Activated CD8-positive, alpha-beta memory T cell treated with anti-CD3 and anti-CD28 coated beads for 36 hours (primary cell): ENCODE measurements at regions not wholly inside any gene's neighbourhood (a gene's known extent, or its start where the extent isn't known, plus 50 kb on each side); places are given as distances from the start of the nearest gene placed in this dataset.
"Not testable (repeated sequence)": the region's sequence is repeated elsewhere in the genome, so short reads cannot be mapped to it uniquely, and the experiment has no call there.

Source experiments
- CTCF ChIA-PET: fragments of 350-600 bp; sonication (Branson Sonifier 250); formaldehyde crosslinking; loops from one replicate; lab custom pipeline; 2021; ENCODE audit warnings: antibody characterized with exemption; lab: Charles Lee
- POLR2A ChIA-PET: fragments of 350-600 bp; sonication (Branson Sonifier 250); formaldehyde crosslinking; loops from one replicate; lab custom pipeline; 2021; ENCODE audit warnings: antibody characterized with exemption; lab: Charles Lee

DNA sequence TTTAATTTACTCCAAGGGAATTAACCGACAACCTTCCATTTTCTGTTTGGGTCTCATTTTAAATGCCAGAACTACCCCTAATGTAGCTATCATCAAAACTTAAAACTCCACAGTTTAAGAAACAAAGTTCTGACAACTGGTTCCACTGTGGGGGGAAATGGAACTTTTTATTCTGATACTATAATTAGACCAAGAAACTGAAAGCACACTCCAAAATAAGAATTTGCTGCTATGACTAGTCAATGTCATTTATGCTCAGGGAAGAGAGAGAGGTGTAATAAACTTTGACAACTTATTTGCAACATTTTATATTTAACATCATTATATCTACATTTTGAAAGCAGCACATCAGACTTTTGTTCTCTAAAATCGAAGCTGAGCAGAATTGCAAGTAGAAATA lies 169.2 kb downstream of the ANXA2 start:
- ChIA-PET POLR2A (no interaction called here), CTCF (interaction anchor here (0.6 to 0.7 kb wide), 2 partner anchors 102 to 511 kb away, joined by 3 to 4 read pairs; no protein-coding TSS in a partner anchor)

DNA sequence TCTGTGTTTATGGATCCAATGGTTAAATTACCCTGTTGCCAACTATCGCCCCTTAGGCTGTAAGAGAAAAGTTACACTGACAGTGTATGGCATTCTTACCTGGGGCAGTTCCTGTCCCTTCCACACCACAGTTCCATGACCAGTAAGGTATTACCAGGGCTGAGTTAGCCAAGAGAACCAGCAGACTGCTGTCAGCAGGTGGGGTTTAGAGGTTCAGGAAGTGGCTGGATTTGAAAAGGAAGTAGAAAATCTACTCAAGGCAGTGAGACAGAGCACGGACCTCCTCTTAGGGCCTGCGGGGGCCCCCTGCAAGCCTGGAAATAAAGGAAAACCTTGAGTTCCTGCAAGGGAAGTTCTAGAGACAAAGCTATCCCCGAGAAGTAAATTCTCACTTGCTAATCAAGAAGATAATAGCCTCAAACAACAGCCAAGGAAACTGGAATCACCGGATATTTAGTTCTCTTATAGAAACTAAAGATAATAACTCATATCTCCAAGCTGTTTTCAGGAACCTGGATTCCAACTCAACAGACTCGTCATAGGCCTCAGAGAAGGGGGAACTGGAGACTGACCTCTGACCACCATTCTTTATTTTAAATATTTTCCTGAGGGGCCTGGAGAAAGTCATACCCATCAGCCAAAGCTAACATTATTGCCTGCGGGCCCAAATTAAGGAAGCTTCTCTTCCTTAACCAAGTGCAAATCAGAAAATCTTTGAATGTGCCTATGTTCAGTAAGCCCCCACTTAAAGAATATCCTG lies 161.7 kb downstream of the ANXA2 start:
- ChIA-PET POLR2A (no interaction called here), CTCF (no interaction called here)

DNA sequence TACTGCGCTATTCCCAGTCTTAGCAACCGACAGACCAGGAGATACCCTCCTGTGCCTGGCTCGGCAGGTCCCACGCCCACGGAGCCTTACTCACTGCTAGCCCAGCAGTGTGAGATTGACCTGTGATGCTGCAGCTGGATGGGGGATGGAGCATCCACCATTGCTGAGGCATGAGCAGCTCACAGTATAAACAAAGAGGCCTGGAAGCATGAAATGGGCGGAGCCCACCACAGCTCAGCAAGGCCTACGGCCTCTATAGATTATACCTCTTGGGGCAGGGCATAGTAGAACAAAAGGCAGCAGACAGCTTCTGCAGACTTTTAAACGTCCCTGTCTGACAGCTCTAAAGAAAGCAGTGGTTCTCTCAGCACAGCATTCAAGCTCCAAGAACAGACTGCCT lies 160.3 kb downstream of the ANXA2 start:
- ChIA-PET CTCF (interaction anchor here (0.6 kb wide), 1 partner anchor 60 kb away, joined by 5 read pairs; no protein-coding TSS in a partner anchor), POLR2A (no interaction called here)

DNA sequence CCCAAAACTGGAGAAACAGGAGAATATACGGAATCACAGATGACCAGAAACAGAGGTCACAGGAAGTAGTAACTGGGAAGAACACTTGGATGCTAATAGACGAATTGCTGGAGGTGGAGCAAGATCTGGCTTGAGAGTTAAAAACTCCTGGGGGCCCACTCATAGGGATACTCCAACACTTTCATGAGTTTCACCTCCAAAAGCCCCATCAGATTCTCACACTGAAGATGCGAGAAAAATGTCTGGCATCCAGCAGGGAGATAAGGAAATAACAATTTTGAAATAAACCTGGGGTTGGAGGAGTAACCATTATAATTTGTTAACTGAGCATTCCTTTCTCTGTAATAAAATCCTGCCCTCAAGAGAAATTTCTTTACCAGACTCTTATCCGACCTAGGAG lies 154.0 kb downstream of the ANXA2 start:
- CTCF ChIA-PET: no interaction called here
- POLR2A ChIA-PET: no interaction called here

DNA sequence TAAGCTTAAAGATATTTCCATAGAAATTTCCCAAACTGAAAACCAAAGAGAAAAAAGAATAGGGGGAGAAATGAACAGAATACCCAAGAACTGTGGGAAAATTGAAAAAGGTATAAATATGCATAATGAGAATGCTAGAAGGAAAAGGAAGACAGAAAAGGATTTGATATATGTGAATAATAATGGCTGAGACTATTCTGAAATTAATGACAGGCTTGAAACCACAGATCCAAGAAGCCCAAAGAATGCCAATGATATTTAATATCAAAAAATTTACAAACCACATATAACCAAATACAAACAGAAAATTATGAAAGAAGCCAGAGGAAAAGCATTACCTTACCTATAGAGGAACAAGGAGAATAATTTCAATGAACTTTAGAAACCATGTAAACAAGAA lies 153.0 kb downstream of the ANXA2 start:
- POLR2A ChIA-PET: no interaction called here
- CTCF ChIA-PET: no interaction called here

DNA sequence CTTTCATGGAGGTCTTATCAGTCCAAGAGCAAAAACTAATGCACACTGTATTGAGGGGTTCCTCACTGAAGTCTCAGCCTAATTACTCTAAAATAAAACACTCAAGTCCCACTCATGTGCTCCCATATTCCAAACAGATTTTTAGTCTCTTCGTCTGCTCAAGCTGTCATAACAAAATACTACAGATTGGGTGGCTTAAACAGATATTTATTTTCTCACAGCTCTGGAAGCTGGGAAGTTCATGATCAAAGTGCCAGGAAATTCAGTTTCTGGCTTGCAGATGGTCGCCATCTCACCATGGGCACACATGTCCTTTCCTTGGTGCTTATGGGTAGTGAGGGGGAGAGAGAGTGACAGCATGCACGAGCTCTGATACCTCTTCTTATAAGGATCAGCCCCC lies 147.5 kb downstream of the ANXA2 start:
- ChIA-PET POLR2A (no interaction called here), CTCF (no interaction called here)

DNA sequence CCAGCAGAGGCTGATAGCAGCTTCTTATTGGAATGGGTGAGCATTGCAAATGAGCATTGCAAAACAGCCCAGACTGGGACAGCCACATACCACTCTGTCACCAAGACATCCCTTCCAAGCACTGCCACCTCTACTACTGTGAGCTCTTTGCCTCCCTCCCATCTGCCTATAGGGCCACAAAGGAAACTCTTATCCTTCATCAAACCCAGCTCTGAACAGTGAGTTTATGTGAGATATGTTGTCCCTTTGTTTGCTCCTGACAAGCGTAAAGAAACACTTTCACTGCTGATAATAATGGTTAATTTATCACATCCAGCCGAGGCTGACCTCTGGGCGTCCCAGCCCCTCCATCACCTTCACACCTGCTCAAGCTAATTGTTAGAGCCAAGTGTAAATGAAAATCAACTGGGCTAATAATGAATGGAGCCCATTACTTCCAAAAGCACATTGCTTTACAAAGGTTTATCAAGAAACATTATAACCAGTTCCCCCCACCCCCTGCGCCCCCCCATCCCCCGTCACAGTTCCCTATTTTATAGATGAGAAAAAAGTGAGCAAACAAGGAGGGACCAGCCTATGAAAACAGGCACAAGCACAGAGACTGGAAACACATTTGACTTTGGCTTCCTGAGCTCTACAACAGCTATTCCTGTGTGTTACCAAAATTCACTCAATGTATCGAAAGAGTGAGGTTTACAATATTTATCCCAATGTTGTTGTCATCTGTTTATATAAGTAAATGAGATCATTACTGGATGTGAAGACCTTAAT lies 146.3 kb downstream of the ANXA2 start:
- ChIA-PET POLR2A (no interaction called here), CTCF (no interaction called here)

DNA sequence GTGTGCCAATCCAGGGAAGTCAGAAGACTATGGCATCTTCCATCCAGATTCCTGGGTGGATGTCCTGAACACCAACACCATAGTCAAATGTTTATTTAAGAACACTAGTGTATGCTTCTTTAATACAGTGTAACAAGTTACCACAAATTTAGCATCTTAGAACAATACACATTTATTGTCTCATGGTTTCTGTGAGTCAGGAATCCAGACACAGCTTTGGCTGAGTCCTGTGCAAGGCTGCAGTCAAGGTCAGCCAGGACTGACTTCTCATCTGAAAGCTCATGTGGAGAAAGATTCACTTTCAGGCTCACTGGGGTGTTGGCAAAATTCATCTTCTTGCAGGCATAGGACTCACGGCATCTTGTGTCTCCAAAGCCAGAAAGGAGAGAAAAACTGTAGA lies 143.4 kb downstream of the ANXA2 start:
- ChIA-PET CTCF (no interaction called here), POLR2A (no interaction called here)

DNA sequence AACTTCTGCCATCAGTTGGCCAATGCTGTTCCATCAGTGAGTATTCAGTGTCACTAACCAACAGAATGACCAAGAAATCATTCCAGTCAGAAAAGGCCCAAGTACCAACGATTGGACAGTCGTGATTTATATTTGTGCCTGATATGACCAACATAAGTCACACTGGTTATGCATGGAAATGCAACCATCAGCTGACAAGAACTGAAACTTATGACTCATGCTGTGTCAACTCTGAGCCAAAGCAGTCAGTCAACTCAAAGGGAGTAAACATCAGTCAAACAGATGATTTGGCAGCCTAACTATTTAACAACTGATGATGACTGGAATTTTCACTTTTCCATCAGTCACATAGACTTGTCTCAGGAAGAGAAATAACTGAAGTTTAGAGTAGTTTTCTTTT lies 142.4 kb downstream of the ANXA2 start:
- POLR2A ChIA-PET: no interaction called here
- CTCF ChIA-PET: no interaction called here

DNA sequence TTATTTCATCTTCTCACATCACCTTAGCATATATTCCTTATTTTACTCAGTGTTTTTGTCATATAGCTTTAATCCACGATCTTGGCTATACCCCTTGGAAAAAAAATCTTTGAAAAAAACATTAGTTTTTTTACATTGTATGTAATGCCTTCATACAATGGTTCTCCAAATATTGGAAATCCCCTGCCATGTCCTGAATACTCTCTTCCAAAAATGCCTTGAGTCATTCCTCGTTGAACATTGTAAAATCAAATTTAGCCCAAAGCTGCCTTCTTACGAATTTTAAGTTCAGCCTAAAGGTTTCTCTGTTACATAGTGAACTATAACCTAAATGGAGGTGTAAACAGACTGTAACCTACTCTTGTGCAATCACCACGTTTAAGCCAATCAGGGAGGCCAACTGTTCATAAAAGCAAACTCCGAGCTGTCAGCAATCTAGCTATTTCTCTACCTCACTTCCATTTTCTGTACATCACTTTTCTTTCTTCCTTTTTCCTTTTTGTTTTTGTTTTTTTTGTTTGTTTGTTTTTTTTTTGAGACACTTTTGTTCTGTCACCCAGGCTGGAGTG lies 140.1 kb downstream of the ANXA2 start:
- POLR2A ChIA-PET: no interaction called here
- CTCF ChIA-PET: interaction anchor here (0.7 kb wide), 1 partner anchor 324 kb away, joined by 3 read pairs; no protein-coding TSS in a partner anchor

DNA sequence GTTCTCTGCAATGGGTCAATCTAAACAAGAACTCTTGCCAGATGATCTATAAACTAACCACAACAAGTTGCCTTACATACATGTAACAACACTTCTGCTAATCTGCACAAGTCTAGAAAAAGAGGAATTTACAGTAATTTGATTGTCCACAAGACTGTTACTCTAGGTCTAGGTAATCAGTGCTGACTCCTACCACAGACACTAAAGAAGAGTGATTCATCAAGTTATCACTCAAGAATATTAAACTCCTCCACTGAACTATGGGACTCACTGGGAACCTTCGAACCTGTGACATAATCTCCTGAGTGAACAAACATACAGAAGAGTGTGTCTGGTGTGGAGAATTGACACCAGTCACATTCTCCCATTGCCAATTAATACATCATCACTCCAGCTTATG lies 138.3 kb downstream of the ANXA2 start:
- ChIA-PET POLR2A (no interaction called here), CTCF (no interaction called here)

DNA sequence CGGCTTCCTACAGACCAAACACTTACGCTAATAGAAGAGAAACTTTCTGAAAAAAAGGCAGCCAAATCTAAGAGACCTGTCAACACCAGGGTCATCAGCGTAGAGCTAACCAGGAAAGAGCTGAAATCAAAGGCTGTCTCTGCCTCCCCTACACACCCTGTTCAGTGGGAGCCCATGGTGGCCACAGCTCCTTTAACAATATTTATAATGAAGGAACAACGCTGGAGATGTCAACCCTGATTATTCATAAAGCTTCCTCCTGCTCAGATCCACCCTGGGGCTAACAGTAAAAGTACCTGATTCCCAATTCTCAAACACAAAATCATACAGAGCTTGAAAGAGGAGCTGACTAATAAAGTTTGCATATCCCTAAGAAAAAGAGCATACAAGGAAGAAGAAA lies 133.7 kb downstream of the ANXA2 start:
- CTCF ChIA-PET: no interaction called here
- POLR2A ChIA-PET: no interaction called here

DNA sequence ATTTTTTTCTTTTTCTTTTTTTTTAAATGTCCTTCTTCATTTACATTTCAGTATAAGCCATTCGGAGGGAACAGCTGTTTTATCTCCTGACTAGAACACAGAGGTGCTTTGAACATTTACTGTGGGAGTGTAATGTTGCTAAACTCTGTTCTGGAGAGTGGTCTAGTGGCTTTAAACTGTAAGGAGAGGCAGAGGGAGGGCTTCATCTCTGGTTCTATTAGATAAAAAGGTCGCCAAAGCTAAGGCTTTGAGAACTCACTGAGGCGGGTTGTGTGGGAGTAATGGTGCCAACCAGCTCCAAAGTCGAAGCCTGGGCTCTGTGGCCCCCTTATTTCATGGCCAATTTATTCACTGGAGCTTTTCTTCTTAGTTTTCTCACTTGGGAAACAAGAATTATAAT lies 133.2 kb downstream of the ANXA2 start:
- CTCF ChIA-PET: interaction anchor here (0.9 kb wide), 1 partner anchor 62 kb away, joined by 3 read pairs; no protein-coding TSS in a partner anchor
- POLR2A ChIA-PET: no interaction called here

DNA sequence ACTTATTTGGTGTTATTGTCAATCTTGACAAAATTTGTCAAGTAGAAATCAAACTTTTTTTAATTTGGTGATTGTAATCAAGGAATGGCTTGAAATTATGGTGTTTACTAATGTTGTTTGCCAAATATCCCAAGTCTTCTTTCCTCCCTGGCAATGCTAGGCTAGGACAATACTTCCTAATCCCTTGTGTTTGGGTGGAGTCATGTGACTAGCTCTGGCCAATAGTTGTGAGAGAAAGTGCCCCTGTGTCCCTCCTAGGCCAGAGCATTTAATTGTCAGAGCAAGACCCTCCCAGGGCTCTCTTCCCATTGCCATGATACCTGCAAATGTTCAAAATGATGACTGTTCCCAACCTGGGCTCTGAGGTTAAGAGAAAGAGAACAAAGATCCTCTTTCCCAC lies 132.7 kb downstream of the ANXA2 start:
- CTCF ChIA-PET: interaction anchor here (0.9 kb wide), 1 partner anchor 62 kb away, joined by 3 read pairs; no protein-coding TSS in a partner anchor

DNA sequence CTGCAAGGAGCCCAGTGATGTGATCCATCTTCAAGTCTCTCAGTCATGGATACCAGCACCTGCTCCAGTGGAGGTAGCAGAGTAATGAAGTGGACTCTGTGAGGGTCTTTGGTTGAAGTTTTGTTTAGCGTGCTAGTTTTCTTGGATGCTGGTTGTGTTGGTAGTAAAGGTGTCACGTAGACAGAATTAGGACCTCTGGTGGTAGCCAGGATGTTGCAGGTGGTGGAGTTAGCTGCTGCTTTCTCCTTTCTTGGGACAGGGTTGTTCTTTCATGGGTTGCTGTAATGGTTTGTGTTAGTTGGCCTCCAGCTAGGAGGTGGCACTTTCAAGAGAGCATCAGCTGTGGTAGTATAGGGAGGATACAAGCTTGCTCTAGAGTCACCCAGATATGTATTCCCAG lies 125.2 kb downstream of the ANXA2 start:
- ChIA-PET CTCF (no interaction called here), POLR2A (no interaction called here)

More for the DNA sequence above, 132.7 kb downstream of the ANXA2 start:
- POLR2A ChIA-PET: no interaction called here

DNA sequence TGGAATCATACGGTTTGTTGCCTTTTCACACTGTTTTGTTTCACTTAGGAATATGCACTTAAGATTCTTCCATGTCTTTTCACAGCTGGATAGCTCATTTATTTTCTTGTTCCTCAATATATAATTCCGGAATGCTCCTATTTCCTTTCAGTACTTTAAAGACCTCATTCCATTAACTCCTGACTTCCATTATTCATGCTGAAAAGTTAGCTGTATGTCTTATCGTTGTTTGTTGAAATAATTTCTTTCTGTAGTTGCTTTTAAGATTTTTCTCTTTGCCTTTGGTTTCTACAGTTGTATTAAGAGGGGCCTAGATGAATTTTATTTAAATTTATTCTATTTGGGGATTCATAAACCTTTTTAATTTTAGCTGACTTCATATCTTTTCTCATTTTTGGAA lies 122.2 kb downstream of the ANXA2 start:
- POLR2A ChIA-PET: no interaction called here
- CTCF ChIA-PET: no interaction called here

DNA sequence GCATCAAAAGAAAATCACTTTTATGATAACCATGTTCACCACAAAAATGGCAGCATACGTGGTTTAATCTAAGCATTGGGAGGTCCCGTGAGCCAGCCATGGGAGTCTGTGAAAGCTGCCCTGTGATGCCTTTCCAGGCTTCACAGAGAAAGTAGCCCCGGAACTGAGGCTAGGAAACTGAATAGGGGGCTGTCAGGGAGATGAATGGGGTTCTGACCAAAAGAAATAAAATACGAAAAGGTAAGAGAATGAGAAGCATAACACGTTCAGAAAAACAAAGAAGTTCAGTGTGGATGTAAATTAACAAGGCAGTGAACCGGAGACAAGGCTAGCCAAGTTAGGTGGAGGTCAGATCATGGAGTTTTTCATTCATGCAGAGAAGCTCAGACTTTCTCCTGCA lies 118.9 kb downstream of the ANXA2 start:
- CTCF ChIA-PET: interaction anchor here (0.6 kb wide), 1 partner anchor 29 kb away, joined by 3 read pairs; no protein-coding TSS in a partner anchor
- POLR2A ChIA-PET: no interaction called here

DNA sequence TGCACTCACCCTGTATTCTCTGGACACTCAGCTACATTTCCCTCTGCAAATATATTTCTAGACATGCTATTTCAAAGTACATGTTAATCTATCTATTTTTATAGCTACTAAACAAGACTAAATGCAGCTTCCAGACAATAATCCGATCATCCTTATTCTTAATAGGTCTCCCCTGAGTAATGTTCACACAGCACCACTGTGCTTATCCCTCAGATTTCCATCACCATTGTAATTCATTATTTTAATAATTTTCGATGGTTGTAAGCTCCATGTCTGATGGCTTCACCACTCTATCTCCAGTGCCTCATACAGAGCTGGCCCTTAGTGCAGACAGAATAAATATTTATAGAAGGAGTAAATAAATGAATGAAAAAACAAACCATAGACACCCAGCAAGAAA lies 117.5 kb downstream of the ANXA2 start:
- CTCF ChIA-PET: no interaction called here

DNA sequence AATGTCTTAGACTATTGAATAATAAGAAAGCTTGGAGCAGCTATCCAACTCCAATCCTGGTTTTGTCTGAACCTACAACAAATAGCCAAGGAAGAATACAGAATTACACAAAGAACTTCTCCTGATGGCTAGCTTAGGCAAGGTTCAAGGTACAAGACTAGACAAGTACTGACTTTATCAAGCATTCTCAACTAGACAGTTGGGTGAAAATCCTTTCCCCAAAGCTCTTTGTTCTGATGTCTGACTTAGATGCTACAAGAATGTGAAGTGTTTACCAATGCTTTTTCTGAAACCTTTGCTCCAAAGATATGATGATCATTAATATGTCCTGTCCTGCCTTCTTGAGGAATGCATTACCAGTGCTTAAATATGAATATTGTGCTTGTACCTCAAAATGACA lies 113.8 kb downstream of the ANXA2 start:
- CTCF ChIA-PET: no interaction called here

More for the DNA sequence above, 117.5 kb downstream of the ANXA2 start:
- POLR2A ChIA-PET: no interaction called here

DNA sequence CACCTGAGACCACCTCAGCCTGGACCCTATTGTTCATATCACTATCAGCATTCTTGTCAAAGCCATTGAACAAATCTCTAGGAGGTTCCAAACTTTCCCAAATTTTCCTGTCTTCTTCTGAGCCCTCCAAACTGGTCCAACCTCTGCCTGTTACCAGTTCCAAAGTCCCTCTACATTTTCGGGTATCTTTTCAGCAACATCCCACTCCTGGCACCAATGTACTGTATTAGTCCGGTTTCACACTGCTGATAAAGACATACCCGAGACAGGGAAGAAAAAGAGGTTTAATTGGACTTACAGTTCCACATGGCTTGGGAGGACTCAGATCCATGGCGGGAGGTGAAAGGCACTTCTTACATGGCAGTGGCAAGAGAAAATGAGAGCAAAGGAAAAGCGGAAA lies 101.9 kb downstream of the ANXA2 start:
- CTCF ChIA-PET, POLR2A ChIA-PET: not testable (repeated sequence)

More for the DNA sequence above, 113.8 kb downstream of the ANXA2 start:
- POLR2A ChIA-PET: no interaction called here
